ENCODE measurements at regions not wholly inside any gene's neighbourhood (a gene's known extent, or its start where the extent isn't known, plus 50 kb on each side); places are given as distances from the start of the nearest gene placed in this dataset.
"Not testable (repeated sequence)": the region's sequence is repeated elsewhere in the genome, so short reads cannot be mapped to it uniquely, and the experiment has no call there.

DNA sequence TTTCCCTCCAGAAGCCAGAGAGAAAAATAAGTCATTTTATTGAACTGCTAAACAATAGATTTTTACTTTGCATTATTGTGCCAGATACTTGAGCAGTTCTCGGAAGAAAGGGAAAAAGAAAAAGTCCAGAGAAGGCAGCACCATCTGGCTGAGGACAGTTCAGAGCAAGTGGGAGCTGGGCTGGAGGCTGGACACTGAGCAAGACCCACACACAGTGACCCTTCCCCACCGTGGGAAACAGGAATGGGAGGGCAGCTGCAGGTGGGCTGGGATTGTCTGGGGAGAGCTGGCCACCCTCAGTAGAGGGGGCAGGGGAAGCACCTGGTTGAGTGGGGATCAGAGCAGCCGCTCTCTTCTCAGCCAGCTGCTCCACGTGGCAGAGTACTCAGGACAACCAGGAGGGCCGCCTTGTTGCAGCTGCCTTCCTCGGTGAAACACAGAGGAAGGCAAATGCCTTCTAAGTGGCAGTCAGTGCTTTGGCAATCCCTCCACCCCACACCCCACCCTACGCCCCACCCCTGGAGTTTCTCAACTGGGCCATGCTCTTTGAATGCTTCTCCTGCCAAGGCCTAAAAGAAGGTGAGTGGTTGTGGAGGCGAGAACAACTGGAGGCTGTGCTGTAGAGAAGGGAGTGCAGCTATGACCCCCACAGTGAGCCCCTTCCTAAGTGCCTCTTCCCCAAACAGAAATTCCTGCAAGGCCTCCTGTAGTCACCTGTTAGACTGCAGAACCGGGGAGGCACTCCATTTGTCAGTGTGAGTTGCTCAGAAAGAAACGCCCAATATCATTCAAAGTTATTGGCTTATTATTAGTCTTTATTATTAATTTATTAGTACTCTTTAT lies 179.3 kb downstream of the ZIC5 start:
- DNase-seq: no peak

- DNase-seq: no peak
These were observed 188.9 kb downstream of the ZIC5 start for GRCh38 chr13:99782669-99783068.

GRCh38 chr13:99778500-99778899 lies 193.1 kb downstream of the ZIC5 start:
- no peak for DNase-seq

GRCh38 chr13:99777873-99778272 lies 193.7 kb downstream of the ZIC5 start:
- no peak for DNase-seq

GRCh38 chr13:99774644-99775043 lies 196.9 kb downstream of the ZIC5 start:
- no peak for DNase-seq

- DNase-seq: no peak
These were observed 202.6 kb downstream of the ZIC5 start for GRCh38 chr13:99768986-99769385.

DNA sequence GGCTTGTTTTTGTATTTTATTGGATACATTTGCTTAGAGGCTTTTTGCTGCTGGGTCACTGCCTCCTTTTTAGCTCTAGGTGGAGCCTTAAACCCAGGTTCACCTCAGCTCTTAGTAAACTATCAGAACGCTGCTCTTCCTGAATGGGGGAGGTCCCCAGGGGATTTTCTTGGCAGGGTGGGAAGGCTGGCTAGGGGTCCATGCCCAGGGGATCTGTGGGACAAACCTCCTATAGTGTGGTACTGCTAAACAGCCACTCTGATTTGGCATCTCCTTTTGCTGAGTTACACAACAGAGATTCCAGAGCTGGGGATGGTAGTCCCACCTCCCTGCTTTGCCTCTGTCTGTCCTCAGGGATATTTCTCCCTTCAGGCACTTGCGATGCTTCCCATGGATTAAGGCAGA lies 204.9 kb downstream of the ZIC5 start:
- no peak for DNase-seq

- DNase-seq: no peak
These were observed 205.7 kb downstream of the ZIC5 start for GRCh38 chr13:99765869-99766268.

- no peak for DNase-seq
These were observed 211.1 kb downstream of the ZIC5 start for GRCh38 chr13:99760456-99760855.

DNA sequence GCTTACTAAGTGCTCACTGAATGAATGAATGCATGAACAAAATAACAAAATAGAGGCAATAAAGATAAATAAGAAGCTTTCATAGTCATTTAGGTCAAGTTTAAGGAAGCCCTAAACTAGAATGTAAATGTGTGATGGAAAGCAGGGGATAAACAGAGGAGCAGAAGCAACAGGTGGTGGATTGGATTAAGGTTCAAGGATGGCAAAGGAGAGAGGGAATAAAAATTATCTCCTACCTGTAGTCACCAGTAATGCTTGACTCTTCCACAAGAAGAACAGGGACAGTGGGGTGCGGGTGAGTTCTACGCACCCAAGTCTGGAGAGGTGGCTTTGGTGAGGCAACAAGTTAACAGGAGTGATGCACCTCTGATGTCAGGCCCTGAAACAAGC lies 212.4 kb downstream of the ZIC5 start:
- no peak for DNase-seq

- peak in 7 of 58 donors; percentile 3 to 29 (median 6) for DNase-seq
These were observed 213.0 kb downstream of the ZIC5 start for GRCh38 chr13:99758460-99759162.

GRCh38 chr13:99757756-99758459 lies 213.7 kb downstream of the ZIC5 start:
- no peak for DNase-seq

DNA sequence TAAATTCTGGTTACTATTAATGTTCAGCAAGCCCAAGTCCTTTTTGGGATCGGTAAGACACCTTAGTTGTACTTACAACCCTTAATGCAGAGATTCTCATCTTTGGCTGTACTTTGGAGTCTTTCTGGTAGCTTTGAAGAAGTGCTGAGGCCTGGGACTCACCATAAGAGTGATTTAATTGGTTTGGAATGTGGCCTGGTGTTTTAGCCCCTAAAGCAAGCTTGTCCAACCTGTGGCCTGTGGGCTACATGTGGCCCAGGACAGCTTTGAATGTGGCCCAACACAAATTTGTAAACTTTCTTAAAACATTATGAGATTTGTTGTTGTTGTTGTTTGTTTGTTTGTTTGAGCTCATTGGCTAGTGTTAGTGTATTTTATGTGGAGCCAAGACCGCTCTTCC lies 215.3 kb downstream of the ZIC5 start:
- no peak for DNase-seq

- DNase-seq: not testable (repeated sequence)
These were observed 216.8 kb downstream of the ZIC5 start for GRCh38 chr13:99754750-99755149.

DNA sequence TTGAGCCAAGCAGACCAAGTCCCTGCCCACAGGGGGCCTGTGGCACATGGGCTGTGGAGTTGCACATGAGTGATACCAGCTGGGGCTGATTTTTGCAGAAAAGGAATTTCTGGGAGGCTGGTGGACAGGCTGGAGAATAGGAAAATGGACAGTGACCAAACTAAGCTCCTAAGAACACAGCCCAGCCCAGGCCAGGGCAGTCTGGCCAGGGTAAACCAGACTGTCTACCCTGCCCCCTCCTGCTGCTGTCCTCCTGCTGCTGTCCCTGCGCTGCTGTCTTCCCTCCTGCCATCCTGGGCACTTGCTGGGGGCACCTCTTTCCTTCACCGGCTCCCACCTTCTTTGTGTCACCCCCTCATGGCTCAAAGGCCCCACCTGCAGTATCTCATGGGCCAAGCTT lies 219.2 kb downstream of the ZIC5 start:
- no peak for DNase-seq

- DNase-seq: no peak
These were observed 219.9 kb downstream of the ZIC5 start for GRCh38 chr13:99751517-99752199.

DNA sequence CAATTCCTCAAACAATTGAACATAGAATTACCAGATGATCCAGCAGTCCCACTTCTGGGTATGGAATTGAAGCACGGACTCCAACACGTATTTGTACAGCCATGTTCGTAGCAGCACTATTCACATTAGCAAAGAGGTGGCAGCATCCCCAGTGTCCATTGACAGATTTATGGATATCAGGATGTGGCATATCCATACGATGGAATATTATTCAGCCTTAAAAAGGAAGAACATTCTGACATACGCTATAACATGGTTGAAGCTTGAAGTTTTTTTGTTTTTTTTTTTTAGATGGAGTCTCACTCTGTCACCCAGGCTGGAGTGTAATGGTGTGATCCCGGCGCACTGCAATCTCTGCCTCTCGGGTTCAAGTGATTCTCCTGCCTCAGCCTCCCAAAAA lies 220.6 kb downstream of the ZIC5 start:
- no peak for DNase-seq

GRCh38 chr13:99749271-99750019 lies 222.1 kb downstream of the ZIC5 start:
- peak in 22 of 58 donors; percentile 3 to 60 (median 16) for DNase-seq

DNA sequence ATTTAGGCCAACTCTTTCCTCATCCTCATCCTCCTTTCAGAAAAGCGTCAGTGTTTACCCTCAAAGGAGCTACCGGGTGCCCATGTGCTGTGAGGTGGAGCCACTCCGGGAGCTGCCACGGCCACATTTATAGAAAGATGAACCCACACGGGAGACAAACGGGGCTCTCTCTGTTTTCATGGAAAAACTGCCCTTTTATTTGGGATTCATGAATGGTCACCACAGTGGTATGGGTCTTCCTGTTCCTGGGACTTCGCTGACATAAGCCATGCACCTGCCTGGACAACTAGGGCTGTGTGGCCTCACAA lies 224.2 kb downstream of the ZIC5 start:
- DNase-seq: no peak

GRCh38 chr13:99746637-99747402 lies 224.7 kb downstream of the ZIC5 start:
- DNase-seq: no peak
